Kidney (tissue), 13 donors: ENCODE measurements at regions not wholly inside any gene's neighbourhood (a gene's known extent, or its start where the extent isn't known, plus 50 kb on each side); places are given as distances from the start of the nearest gene placed in this dataset.

Experiments used
- DNase-seq, 5 donors: peaks; one replicate each; pipeline ENCODE4 v3.0.0-alpha.2; 2013 to 2020
- FAIRE-seq: peaks from 2 replicates; lab custom pipeline; 2012; peaks lifted over from hg19 to GRCh38; lab: Jason Lieb, UNC
- H3K27ac ChIP-seq, 2 donors: one replicate each; pipeline ENCODE4 v1.7.0; 2013; ENCODE audit warnings: low read depth in 2 of 2, low read length in 2 of 2, inconsistent platforms in 1 of 2
- H3K27me3 ChIP-seq: one replicate; pipeline ENCODE4 v1.7.1; 2013; ENCODE audit warnings: low read length, inconsistent platforms; ENCODE audit not compliant: control insufficient read depth, insufficient read depth
- H3K36me3 ChIP-seq, 3 donors: one replicate each; pipeline versions ENCODE4 v1.7.0 to v1.7.1; 2013; ENCODE audit warnings: low read length in 3 of 3, control low read depth in 1 of 3, inconsistent platforms in 1 of 3; ENCODE audit not compliant: insufficient read depth in 3 of 3, control insufficient read depth in 2 of 3
- H3K4me1 ChIP-seq, 3 donors: one replicate each; pipeline versions ENCODE4 v1.7.0 to v1.7.1; 2013; ENCODE audit warnings: low read length in 3 of 3, inconsistent platforms in 1 of 3, low read depth in 1 of 3; ENCODE audit not compliant: control insufficient read depth in 2 of 3, insufficient read depth in 2 of 3
- H3K4me3 ChIP-seq, 3 donors: one replicate each; pipeline versions ENCODE4 v1.7.0 to v1.8.1; 2013; ENCODE audit warnings: low read length in 3 of 3, control low read depth in 1 of 3, inconsistent platforms in 1 of 3
- H3K9ac ChIP-seq, 3 donors: one replicate each; pipeline versions ENCODE4 v1.7.0 to v1.7.1; 2013; ENCODE audit warnings: low read length in 3 of 3, control low read depth in 1 of 3, inconsistent platforms in 1 of 3
- H3K9me3 ChIP-seq, 3 donors: one replicate each; pipeline versions ENCODE4 v1.7.0 to v1.7.1; 2013; ENCODE audit warnings: low read length in 3 of 3, control low read depth in 1 of 3, inconsistent platforms in 1 of 3; ENCODE audit not compliant: control insufficient read depth in 2 of 3, insufficient read depth in 1 of 3
- CTCF ChIP-seq: IDR thresholded peaks from 3 replicates; pipeline ENCODE4 v1.5.1; 2012; ENCODE audit warnings: mild to moderate bottlenecking, moderate library complexity, borderline replicate concordance; ENCODE audit not compliant: insufficient read depth; ENCODE audit errors: extremely low read depth
- intact Hi-C: fragments of 100-400 bp; cut with DNase I; formaldehyde crosslinking; loops from one replicate; pipeline ENCODE4 v1.11.1; 2022
- donor health status: control.
- donor health status: control.
- donor health status: control.
- donor health status: control.
- donor health status: control.
- donor health status: DM: yes; HTN: yes; CAD: no.
- donor health status: Normal renal cell carcinoma (clear cell type).

- Histone ChIP-seq H3K9ac (no peak overlapping the region), H3K4me1 (no peaks in the 10 kb centered on the region), H3K4me3 (no peak overlapping the region), H3K27me3 (no peaks in the 10 kb centered on the region), H3K36me3 (no peaks in the 10 kb centered on the region), H3K9me3 (no peaks in the 10 kb centered on the region), H3K27ac (no peak overlapping the region)
- no peak for DNase-seq
- intact Hi-C loops = no loop called here
- no peak for TF ChIP-seq CTCF
- FAIRE-seq = no peak
Observed at GRCh38 chr15:88389120-88389519, 78.1 kb downstream of the MRPL46 start.

GRCh38 chr15:88388686-88389085 lies 78.5 kb downstream of the MRPL46 start:
- Histone ChIP-seq H3K27me3 (no peaks in the 10 kb centered on the region), H3K4me3 (no peak overlapping the region), H3K9me3 (no peaks in the 10 kb centered on the region), H3K9ac (no peak overlapping the region), H3K27ac (no peak overlapping the region), H3K4me1 (no peaks in the 10 kb centered on the region), H3K36me3 (no peaks in the 10 kb centered on the region)
- no peak for FAIRE-seq
- TF ChIP-seq CTCF = no peak
- intact Hi-C loops = no loop called here
- DNase-seq = no peak

GRCh38 chr15:88385078-88385700 lies 82.0 kb downstream of the MRPL46 start:
- H3K9me3 ChIP-seq = no peaks in the 10 kb centered on the region
- H3K27ac ChIP-seq = no peak overlapping the region
- H3K9ac ChIP-seq = no peak overlapping the region
- H3K4me3 ChIP-seq = no peak overlapping the region
- intact Hi-C loops = no loop called here
- H3K4me1 ChIP-seq = no peaks in the 10 kb centered on the region
- no peak for TF ChIP-seq CTCF
- FAIRE-seq = no peak
- no peaks in the 10 kb centered on the region for H3K27me3 ChIP-seq
- no peak for DNase-seq
- H3K36me3 ChIP-seq = no peaks in the 10 kb centered on the region

- no peak for TF ChIP-seq CTCF
- FAIRE-seq (no peak), DNase-seq (no peak)
- no peak overlapping the region for H3K27ac ChIP-seq
- no peak overlapping the region for H3K9ac ChIP-seq
- H3K9me3 ChIP-seq = no peaks in the 10 kb centered on the region
- no peak overlapping the region for H3K4me3 ChIP-seq
- intact Hi-C loops = no loop called here
- H3K4me1 ChIP-seq = no peaks in the 10 kb centered on the region
- no peaks in the 10 kb centered on the region for H3K36me3 ChIP-seq
- no peaks in the 10 kb centered on the region for H3K27me3 ChIP-seq
Observed at GRCh38 chr15:88383354-88383753, 83.8 kb downstream of the MRPL46 start.
